GM18498 (cell line): ENCODE measurements at regions not wholly inside any gene's neighbourhood (a gene's known extent, or its start where the extent isn't known, plus 50 kb on each side); places are given as distances from the start of the nearest gene placed in this dataset.

Experiments
- ATAC-seq: cut with Tn5 transposase; IDR thresholded peaks from one replicate; pipeline ENCODE4 v1.9.1; 2021; ENCODE audit warnings: mild to moderate bottlenecking, moderate library complexity; ENCODE audit not compliant: unreplicated experiment

DNA sequence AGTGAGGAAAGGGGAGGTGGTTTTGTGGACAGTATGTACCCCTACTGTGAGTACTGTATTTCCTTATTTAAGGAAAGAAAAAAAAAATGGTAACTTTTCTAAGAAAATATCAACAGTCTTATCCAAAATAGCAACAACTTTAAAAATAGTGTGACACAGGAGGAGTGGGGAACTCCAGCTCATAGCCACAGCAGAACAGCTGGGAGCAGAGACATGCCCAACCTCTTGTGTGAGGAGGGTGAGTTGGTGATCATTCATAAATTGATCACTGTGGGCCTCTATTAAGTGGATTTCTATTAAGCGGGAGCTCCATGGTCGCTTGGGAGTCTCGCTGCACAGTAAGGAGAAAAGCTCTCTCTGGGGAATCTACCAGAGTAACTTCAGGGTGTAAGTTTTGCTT is 158.8 kb upstream of the DUSP10 start:
- no peak for ATAC-seq

DNA sequence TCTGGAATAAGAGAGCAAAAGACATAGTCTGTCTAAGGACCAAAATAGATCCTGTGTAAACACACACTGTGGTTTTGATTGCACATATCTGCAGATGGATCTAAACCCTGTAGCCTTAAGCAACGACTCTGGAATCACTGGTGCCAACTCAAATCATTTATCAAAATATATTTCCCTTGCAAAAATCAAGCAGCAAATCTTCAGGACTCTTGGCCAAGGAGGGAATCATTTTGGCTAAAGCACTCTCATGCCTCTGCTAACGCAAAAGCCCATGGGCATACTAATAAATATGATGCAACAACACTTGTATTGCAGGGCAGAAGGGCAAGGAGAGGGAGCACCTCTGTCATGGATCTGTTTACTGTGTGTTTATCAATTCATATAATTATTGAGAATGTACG is 155.4 kb upstream of the DUSP10 start:
- no peak for ATAC-seq

DNA sequence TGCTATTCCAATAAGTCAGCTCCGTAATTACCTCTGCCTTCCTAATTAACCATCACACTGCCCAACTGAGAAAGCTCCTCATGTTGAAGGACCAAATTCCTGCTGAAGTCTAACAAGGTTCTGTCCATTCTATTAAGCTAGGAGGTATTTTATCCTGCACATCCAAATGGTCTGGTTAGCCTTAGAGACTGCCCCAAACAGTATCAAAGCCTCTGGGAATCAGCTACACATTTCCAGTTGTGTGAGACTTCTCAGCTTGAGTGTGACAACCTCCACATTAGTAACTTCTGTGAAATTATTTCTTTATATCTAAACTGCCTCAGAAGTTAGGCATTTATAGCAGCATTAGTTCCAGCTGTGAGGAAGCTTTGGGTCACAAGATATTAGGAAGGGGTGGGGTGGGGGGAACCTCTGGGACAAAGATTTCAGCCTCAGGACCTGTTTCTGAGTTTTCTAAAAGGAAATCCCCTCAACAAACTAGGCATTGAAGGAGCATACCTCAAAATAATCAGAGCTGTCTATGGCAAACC is 150.5 kb upstream of the DUSP10 start:
- ATAC-seq, result no peak

DNA sequence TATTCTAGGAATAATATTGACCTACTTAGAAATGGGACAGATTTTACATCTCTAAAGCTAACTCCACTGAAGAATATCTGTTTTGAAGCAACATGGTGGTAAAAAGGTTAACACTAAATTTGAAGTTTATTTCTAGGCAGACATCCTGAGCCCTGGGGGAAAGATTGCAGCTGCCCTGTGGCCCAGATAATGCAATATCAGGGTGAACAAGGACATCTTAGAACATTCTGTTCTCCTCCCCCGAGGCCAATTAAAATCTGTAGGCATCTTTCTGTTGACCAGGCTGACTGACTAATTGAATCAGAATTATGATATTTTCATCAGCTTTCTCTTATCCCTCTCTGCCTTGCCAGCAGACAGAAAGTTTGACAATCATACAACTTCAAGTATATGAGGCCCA is 149.8 kb upstream of the DUSP10 start:
- ATAC-seq, result no peak

DNA sequence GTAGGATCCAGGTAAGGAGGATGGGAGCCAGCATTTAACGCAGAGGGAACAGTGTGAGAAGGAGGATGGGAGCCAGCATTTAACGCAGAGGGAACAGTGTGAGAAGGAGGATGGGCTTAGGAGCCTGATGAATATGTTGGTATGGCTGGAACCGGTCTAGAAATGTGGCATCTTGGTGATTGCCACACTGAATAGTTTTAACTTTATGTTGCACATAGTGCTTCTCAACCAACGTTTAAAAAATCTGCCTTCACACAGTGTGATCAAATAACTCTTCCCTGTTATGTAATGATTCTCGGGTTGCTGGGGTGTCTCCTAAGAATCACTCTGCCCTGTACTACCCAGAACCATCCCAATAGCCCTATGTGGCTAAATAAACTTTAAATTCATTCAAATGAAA is 146.9 kb upstream of the DUSP10 start:
- no peak for ATAC-seq

DNA sequence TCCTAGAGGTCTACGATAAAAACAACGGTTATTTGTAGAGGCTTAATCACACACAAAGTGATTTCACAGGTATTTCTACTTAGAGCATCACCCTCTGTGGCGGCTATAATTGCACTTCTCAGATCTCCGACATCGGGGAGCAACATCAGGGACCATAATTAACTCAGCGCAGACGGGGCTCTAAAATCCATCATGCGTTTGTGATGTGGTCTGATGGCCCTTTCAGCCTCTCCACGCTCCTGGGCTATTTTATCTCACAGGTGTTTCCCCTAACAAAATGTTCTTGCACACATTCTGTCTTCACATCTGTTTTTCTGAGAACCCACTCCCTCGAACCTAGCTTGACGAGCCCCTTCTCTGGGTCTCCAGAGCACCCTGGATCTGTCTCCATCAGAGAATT is 146.3 kb upstream of the DUSP10 start:
- ATAC-seq, result no peak

DNA sequence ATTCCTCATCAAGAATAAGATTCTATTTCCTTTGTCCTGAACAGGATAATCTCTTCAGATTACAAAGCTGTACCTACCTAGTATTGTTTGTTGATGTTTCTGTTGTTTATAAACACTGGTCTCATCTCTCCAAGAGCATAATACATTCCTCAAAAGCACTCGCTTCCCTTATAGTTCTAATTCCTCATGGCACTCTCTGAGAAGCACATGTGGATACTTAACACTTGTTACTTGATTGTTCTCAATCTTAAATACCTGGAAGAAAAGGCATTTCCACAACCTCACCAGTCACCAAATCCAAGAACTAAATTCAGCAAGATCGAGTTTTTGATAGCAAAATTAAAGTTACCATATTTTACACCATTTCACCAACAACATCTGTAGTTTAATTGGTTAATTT is 145.9 kb upstream of the DUSP10 start:
- ATAC-seq, result no peak

DNA sequence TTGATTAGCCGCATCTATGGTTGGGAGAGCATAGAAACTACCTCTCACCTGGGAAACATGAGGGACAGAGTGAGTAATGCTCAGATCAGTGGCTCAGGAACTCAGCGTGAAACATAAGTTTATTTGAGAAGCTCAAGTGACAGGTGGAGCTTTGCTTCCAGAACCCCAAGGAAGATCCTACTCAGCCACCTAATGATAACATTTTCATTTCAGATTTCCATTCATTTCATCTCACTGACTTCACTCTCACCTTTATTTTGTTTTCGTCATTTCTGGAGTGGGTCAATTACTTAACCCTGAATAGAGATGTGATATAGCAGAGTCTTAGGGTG is 145.5 kb upstream of the DUSP10 start:
- no peak for ATAC-seq

DNA sequence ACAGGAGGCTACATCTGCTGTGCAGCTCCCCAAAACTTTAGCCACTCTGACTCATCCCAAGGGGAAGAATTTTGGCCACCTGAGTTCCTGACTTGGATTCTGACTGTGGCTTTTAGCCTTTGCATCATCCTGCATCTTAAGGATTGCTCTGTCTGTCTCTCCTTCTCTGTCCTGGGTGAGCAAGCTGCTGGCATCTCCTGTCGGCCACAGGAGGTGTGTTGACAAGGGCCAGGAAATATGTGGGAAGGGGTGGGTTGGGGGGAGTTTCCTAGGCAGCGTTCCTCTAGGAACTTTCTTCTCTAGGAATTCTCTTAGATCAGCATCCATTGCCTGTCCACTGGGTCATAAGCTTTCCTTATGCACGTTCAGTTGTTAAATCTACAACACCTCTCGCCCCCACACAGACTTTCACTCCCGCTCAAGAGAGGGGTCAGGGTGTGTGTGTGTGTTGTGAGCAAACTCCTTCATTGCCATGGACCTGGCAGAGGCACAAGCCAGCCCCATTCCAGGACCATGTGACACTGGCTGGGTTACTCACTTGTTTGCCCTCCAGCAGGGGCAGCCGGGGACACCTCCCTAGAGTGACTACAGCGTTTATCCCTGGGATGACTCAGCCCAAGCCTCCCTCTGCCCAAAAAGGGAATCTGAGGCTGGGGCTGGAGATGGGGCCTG is 145.0 kb upstream of the DUSP10 start:
- ATAC-seq, result no peak

DNA sequence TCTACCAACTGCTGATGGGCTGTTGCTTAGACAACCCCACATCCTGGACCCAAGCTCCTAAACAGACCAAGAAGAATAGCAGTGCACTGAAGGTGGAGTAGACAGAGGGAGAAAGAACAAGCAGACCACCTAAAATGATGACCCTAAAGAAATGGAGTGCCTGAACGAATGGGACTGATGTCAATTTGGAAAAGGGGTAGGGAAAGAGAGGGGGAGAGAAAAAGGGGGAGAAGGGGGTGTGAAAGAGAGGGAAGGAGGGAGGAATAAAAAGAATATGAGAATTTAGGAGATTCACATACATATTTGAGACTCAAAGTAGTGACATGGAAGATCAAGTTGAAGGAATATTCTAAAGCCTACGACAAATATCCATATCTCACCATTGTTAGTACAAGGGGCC is 144.4 kb upstream of the DUSP10 start:
- no peak for ATAC-seq

DNA sequence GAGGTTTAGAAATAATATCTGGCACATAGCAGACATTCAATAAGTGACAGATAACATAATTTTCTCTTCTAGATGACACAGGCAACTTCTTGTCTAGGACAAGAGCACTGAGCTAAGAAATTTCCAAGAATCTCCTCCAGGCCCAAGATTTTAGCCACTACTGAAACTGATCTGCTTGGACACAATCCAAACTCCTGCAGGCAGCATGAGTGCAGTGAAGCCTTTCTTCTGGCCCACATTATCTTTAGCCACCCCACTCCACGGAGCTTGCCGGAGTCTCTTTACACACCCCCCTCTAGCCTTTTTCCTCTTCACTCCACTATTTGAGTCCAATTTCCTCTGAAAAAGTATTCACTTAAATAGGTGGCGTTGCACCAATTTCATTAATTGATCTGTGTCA is 142.9 kb upstream of the DUSP10 start:
- no peak for ATAC-seq

DNA sequence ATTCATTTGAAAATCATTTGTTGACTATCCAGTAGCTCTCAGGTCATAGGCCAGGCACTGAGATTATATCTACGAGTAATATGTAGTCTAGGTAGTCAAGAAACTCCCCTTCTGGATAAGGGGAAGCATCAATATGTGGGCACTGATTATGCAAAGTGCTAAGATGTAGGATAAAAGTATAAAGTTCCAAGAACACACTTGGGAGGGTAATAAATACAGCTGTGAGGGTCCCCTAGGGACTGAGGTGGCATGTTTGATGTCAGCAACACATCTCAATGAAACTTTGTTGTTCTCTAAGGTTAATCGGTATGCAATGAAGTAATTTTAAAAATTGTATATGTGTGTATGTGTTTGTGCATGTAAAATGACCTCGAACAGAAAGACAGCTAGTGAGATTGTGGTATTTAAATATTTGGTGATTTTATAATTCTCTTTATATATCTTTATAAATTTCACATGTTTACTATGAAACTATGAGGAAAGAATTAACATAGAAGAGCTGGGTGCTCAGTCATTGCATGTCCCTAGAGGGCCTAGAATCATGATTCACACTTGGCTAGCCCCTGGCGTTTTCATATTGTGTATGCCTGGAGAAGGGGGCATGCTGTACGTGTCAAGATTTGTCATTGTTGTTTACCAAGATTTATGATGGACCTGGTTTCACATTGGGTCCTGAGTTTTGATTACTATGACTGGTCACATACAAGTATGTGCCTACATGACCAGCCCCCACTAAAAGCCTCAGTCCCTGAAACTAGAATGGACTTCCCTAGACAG is 140.1 kb upstream of the DUSP10 start:
- no peak for ATAC-seq

DNA sequence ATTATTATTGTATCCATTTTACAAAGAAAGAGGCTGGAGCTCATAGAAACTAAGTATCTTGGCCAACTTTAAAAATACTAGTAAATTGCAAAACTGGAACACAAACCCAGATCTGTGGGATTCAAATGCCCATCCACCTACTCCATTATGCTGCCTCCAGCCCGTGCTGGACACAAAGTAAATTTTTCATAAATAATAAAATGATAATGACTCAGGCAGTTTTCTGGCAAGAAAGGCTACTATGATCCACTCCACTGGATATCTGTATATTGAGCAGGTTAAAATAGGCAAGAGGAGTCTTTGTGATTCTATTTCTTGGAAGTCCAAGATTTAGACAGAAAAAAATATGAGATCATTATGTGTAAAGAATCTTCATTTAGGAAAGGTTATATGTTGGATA is 138.3 kb upstream of the DUSP10 start:
- ATAC-seq, result no peak

DNA sequence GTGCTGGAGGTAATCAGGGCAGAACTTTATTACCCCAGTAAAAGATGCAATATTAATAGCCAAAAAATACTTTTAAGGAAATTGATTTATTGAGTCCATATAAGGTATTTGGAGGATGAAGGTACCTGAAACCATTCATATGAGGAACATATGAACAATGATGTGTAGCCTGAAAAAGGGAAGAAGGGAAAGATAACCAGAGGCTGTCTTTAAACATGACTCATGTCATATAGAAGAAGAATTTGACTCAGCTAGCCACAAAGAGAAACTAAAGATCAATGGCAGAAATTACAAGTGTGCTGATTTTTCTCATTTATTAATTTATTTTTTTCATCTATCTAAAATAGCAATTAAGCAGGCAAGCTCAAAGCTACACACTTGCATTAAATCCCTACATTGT is 136.2 kb upstream of the DUSP10 start:
- peak; percentile 81 for ATAC-seq

DNA sequence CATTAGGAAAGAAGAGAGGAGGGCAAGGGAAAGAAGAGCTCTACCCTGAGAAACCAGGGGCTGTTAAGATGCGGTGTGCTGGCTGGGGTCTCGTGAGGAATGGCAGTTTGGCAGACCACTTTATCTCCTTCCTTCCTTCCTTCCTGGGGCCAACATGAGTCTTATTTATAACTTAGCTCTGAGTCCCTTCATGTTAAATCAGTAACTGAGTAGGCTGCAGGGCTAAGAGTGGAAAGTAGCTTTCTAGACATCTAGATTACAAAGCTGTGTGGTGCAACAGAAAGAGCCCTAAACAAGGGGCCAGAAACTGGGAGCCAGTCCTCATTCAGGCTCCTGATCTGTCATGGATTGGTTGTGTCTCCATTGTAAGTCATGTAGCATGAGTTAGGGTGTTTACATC is 135.4 kb upstream of the DUSP10 start:
- no peak for ATAC-seq

DNA sequence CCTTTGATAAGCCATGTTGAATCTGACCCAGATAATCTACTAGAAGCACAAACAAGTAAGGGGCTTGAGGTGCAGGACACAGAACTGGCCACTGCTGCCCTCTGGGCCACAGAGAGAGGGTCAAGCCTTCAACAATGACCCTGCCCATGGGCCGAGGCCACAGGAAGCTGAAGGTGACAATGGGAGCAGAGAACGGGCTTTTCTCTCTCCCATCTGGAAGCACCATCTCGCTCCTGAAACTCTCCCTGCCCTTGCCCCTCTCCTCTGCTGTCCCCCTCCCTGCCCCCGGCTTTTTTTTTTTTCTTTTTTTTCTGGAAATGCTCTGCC is 133.1 kb upstream of the DUSP10 start:
- no peak for ATAC-seq

DNA sequence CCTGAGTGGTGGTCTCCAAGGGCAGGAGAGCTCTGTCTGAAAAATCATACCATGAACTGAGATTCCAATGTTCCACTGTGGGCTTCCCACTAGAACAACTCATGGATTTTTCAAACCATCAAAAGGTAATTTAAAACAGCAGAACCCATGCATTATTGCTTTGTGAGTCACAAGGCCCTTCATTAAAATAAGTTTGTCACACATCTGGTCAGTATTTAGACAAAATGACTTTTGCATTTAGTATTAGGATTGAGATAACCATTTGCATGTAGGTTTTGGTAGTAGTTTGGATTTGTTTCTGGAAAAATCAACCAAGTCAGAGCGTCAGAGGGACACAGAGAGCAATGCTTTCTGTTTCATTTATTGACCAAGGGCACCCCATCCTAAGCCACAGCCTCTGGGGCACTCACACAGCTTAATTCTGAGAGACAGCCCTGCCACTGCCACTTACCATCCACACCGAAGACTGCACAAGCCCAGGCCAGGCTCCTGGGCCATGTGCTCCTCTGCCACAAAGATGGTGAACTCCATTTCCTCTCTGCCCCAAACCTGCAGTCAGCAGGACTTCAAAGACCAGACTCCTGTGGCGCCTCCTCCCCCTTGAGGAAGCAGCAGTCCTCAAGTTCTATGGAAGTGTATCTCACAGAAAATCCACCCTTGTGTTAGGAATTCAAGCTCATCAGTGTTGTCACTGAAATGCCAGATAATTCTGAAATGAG is 132.6 kb upstream of the DUSP10 start:
- ATAC-seq, result no peak

DNA sequence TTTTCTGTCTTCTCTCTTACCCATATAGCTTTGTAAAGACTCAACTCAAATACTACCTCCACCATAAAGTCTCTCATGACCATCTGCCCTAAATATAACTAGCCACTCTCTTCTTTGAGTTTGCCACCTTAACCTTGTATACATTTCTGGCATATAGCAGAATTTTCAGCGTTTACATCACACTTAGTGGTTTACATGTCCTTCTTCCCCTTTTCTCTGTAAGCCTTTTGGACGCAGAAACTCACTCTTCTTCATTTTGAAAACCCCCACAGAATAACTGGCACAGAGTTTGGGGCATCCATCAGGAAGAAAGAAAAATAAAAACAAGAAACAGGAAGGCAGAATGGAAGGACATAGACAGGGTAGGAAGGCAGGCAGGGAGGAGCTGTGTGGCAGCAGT is 131.8 kb upstream of the DUSP10 start:
- ATAC-seq, result no peak

DNA sequence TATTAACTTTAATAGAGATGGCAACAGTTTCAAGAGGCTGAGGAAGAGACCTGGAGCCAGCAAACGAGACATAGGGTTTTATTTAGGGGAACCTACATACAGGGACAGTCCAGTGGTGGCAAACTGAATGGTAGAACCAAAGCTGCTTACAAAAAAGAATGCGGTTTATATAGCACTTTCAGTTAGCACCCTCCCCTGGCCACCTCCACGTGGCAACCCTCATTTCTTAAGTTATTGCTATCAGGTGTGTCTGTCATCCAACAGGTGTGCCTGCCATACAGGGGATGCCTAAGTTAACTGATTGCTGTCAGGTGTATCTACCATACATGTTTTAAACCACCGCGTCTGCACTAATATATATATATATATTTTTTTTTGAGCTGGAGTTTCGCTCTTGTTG is 129.2 kb upstream of the DUSP10 start:
- ATAC-seq, result no peak

DNA sequence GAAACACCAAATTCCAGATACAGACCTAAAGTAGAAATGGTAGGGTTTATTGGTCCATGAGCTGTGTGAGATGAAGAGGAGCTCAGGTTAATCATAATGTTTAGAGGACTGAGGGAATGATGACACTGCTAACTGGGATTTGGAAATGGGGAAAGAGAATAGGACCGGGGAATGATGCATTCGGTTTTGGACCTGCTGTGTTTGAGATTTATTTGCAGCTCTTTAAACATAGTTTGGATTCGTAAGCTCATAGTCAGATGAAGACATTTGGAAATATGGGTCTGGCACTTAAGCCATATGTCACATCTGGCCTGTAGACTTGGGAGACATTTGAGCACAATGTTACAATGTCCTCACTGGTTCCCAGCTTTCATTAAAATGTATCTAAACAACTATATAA is 127.9 kb upstream of the DUSP10 start:
- ATAC-seq, result no peak

DNA sequence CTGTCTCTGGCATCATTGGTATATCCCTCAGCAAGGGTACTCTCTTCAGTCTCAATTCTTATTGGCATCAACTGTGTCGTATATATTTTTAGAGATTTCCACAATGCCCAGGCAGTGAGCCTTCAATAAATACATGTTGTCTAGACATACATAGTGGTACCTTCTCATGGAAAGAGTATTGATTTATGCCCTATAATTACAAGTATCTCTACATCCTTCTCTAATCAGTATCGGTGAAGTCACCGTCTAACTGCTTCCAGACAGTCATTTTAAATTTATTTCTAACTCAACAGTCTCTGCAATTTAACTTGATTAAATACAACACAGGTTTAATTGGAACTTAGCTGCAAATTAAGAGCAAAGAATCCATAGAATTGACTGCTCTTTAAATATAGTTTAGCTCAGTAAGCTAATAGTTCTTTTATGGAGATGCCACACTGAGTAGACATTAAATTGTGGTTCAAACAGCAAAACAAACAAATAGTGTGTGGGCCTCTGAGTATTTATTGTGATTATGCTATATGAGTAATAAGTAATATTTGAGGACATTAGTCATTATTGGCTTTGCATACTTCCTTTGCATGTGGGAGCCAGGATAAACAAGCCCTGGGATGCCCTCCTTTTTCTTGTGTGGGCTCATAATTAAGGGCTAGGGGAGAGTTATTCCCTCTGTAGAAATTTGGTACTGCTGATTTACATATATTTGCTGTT is 126.9 kb upstream of the DUSP10 start:
- no peak for ATAC-seq

DNA sequence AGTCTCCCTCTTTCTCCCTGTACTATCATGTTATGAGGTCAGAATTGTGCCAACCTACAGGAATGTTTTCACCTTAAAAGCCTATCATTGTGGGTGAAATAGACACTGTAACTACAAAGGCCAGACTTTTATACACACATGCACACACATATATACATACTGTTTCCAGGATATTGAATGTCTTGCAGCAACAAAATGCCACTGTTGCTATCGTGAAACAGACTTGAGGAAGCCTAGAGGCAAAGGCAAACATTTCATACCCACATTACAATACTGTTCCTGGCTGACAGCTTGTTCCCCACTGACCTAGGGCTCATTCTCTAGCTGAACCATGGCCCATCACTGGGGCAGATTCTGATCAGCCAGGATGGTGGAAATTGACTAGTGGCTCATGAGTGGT is 125.1 kb upstream of the DUSP10 start:
- ATAC-seq, result no peak
